ENCODE measurements at regions not wholly inside any gene's neighbourhood (a gene's known extent, or its start where the extent isn't known, plus 50 kb on each side); places are given as distances from the start of the nearest gene placed in this dataset.

GRCh38 chr6:116982401-116982800, 105.4 kb downstream of the RFX6 start:
- no peak for DNase-seq
- Mint-ChIP-seq H3K27me3 (peaks cover 0 to 1% of the 10 kb centered on the region in 2 donors), H3K4me3 (no peak overlapping the region), H3K27ac (no peak overlapping the region), H3K36me3 (no peaks in the 10 kb centered on the region), H3K4me1 (peaks cover 0 to 1% (median 0%) of the 10 kb centered on the region in 4 donors), H3K9me3 (peaks cover 2 to 12% (median 5%) of the 10 kb centered on the region in 8 donors)
- POLR2A ChIA-PET (ENCODE audit: partially characterized antibody) = no interaction called here
- CTCF ChIA-PET (ENCODE audit: partially characterized antibody) = no interaction called here
- intact Hi-C loops (cut with micrococcal nuclease) = no loop called here
- Histone ChIP-seq H3K4me3 (ENCODE audit: low read length in 2 of 2) (no peak overlapping the region), H3K27me3 (ENCODE audit: insufficient read depth, low read length) (no peaks in the 10 kb centered on the region), H3K9me3 (ENCODE audit: control insufficient read depth in 1 of 2, low read length in 2 of 2) (no peaks in the 10 kb centered on the region), H3K27ac (ENCODE audit: low read depth, low read length) (no peak overlapping the region), H3K4me1 (ENCODE audit: insufficient read depth, low read length) (no peaks in the 10 kb centered on the region), H3K36me3 (ENCODE audit: insufficient read depth, low read length) (no peaks in the 10 kb centered on the region)

- Histone ChIP-seq H3K4me3 (ENCODE audit: low read length in 2 of 2) (no peak overlapping the region), H3K27ac (ENCODE audit: low read depth, low read length) (no peak overlapping the region), H3K36me3 (ENCODE audit: insufficient read depth, low read length) (no peaks in the 10 kb centered on the region), H3K4me1 (ENCODE audit: insufficient read depth, low read length) (no peaks in the 10 kb centered on the region), H3K9me3 (ENCODE audit: control insufficient read depth in 1 of 2, low read length in 2 of 2) (no peaks in the 10 kb centered on the region), H3K27me3 (ENCODE audit: insufficient read depth, low read length) (no peaks in the 10 kb centered on the region)
- DNase-seq = no peak
- Mint-ChIP-seq H3K9me3 (peaks cover 2 to 12% (median 5%) of the 10 kb centered on the region in 8 donors), H3K36me3 (no peaks in the 10 kb centered on the region), H3K27ac (no peak overlapping the region), H3K4me1 (peaks cover 0 to 1% (median 0%) of the 10 kb centered on the region in 4 donors), H3K27me3 (peaks cover 0 to 1% of the 10 kb centered on the region in 2 donors), H3K4me3 (no peak overlapping the region)
- ChIA-PET CTCF (ENCODE audit: partially characterized antibody) (no interaction called here), POLR2A (ENCODE audit: partially characterized antibody) (no interaction called here)
- intact Hi-C loops (cut with micrococcal nuclease) = no loop called here
Observed at GRCh38 chr6:116983375-116983774, 106.3 kb downstream of the RFX6 start.

GRCh38 chr6:116986819-116987218, 109.8 kb downstream of the RFX6 start:
- intact Hi-C loops (cut with micrococcal nuclease) = no loop called here
- no peaks in the 10 kb centered on the region for H3K36me3 Mint-ChIP-seq
- no peaks in the 10 kb centered on the region for H3K9me3 ChIP-seq (ENCODE audit: control insufficient read depth in 1 of 2, low read length in 2 of 2)
- peaks cover 2 to 12% (median 5%) of the 10 kb centered on the region in 8 donors for H3K9me3 Mint-ChIP-seq
- H3K36me3 ChIP-seq (ENCODE audit: insufficient read depth, low read length) = no peaks in the 10 kb centered on the region
- no peak for DNase-seq
- no peaks in the 10 kb centered on the region for H3K4me1 Mint-ChIP-seq
- no peak overlapping the region for H3K4me3 Mint-ChIP-seq
- CTCF ChIA-PET (ENCODE audit: partially characterized antibody) = no interaction called here
- H3K27me3 ChIP-seq (ENCODE audit: insufficient read depth, low read length) = no peaks in the 10 kb centered on the region
- H3K27ac ChIP-seq (ENCODE audit: low read depth, low read length) = no peak overlapping the region
- H3K4me3 ChIP-seq (ENCODE audit: low read length in 2 of 2) = no peak overlapping the region
- POLR2A ChIA-PET (ENCODE audit: partially characterized antibody) = no interaction called here
- no peak overlapping the region for H3K27ac Mint-ChIP-seq
- no peaks in the 10 kb centered on the region for H3K27me3 Mint-ChIP-seq
- no peaks in the 10 kb centered on the region for H3K4me1 ChIP-seq (ENCODE audit: insufficient read depth, low read length)

- POLR2A ChIA-PET (ENCODE audit: partially characterized antibody) = no interaction called here
- H3K9me3 ChIP-seq (ENCODE audit: control insufficient read depth in 1 of 2, low read length in 2 of 2) = no peaks in the 10 kb centered on the region
- Mint-ChIP-seq H3K27ac (no peak overlapping the region), H3K4me1 (no peaks in the 10 kb centered on the region), H3K27me3 (no peaks in the 10 kb centered on the region), H3K9me3 (peaks cover 0 to 1% (median 0%) of the 10 kb centered on the region in 8 donors), H3K4me3 (no peak overlapping the region), H3K36me3 (no peaks in the 10 kb centered on the region)
- intact Hi-C loops (cut with micrococcal nuclease) = no loop called here
- no peak for DNase-seq
- CTCF ChIA-PET (ENCODE audit: partially characterized antibody) = no interaction called here
- H3K4me3 ChIP-seq (ENCODE audit: low read length in 2 of 2) = no peak overlapping the region
- no peak overlapping the region for H3K27ac ChIP-seq (ENCODE audit: low read depth, low read length)
- H3K27me3 ChIP-seq (ENCODE audit: insufficient read depth, low read length) = no peaks in the 10 kb centered on the region
- no peaks in the 10 kb centered on the region for H3K4me1 ChIP-seq (ENCODE audit: insufficient read depth, low read length)
- no peaks in the 10 kb centered on the region for H3K36me3 ChIP-seq (ENCODE audit: insufficient read depth, low read length)
Observed at GRCh38 chr6:116990679-116991078, 113.6 kb downstream of the RFX6 start.

DNA sequence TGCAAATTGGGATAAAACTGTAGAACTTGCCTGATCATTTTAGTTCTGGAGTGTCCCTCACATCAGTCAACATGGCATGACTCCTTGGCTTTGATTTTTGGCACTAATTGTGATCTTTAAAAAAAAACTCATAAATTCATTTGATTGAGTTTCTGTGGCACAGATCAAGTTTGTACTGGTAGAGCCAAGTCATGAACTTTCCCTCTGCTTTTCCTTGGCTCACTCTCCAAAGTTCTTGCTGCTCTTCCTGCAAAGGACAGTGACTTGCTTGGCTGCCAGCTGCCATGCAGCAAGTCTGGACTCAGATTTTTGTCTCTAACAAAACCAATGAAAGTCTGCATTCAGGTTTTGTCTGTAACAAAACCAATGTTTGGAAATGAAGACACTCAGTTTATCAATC, 115.5 kb downstream of the RFX6 start:
- H3K4me1 Mint-ChIP-seq = no peaks in the 10 kb centered on the region
- no peaks in the 10 kb centered on the region for H3K27me3 Mint-ChIP-seq
- no peak overlapping the region for H3K27ac Mint-ChIP-seq
- no peak for DNase-seq
- no peaks in the 10 kb centered on the region for H3K9me3 ChIP-seq (ENCODE audit: control insufficient read depth in 1 of 2, low read length in 2 of 2)
- H3K4me3 ChIP-seq (ENCODE audit: low read length in 2 of 2) = no peak overlapping the region
- H3K4me3 Mint-ChIP-seq = no peak overlapping the region
- H3K9me3 Mint-ChIP-seq = no peaks in the 10 kb centered on the region
- no peaks in the 10 kb centered on the region for H3K36me3 Mint-ChIP-seq
- no peaks in the 10 kb centered on the region for H3K27me3 ChIP-seq (ENCODE audit: insufficient read depth, low read length)
- no peak overlapping the region for H3K27ac ChIP-seq (ENCODE audit: low read depth, low read length)
- POLR2A ChIA-PET (ENCODE audit: partially characterized antibody) = no interaction called here
- no peaks in the 10 kb centered on the region for H3K4me1 ChIP-seq (ENCODE audit: insufficient read depth, low read length)
- CTCF ChIA-PET (ENCODE audit: partially characterized antibody) = no interaction called here
- H3K36me3 ChIP-seq (ENCODE audit: insufficient read depth, low read length) = no peaks in the 10 kb centered on the region
- intact Hi-C loops (cut with micrococcal nuclease) = no loop called here

GRCh38 chr6:116994447-116994846, 117.4 kb downstream of the RFX6 start:
- Histone ChIP-seq H3K4me3 (ENCODE audit: low read length in 2 of 2) (no peak overlapping the region), H3K4me1 (ENCODE audit: insufficient read depth, low read length) (no peaks in the 10 kb centered on the region), H3K27ac (ENCODE audit: low read depth, low read length) (no peak overlapping the region), H3K9me3 (ENCODE audit: control insufficient read depth in 1 of 2, low read length in 2 of 2) (no peaks in the 10 kb centered on the region), H3K27me3 (ENCODE audit: insufficient read depth, low read length) (no peaks in the 10 kb centered on the region), H3K36me3 (ENCODE audit: insufficient read depth, low read length) (no peaks in the 10 kb centered on the region)
- no peaks in the 10 kb centered on the region for H3K4me1 Mint-ChIP-seq
- no peaks in the 10 kb centered on the region for H3K27me3 Mint-ChIP-seq
- no peak overlapping the region for H3K4me3 Mint-ChIP-seq
- H3K9me3 Mint-ChIP-seq = no peaks in the 10 kb centered on the region
- intact Hi-C loops (cut with micrococcal nuclease) = no loop called here
- DNase-seq = no peak
- no peaks in the 10 kb centered on the region for H3K36me3 Mint-ChIP-seq
- ChIA-PET CTCF (ENCODE audit: partially characterized antibody) (no interaction called here), POLR2A (ENCODE audit: partially characterized antibody) (no interaction called here)
- H3K27ac Mint-ChIP-seq = no peak overlapping the region

- H3K4me1 Mint-ChIP-seq = no peaks in the 10 kb centered on the region
- no peaks in the 10 kb centered on the region for H3K4me1 ChIP-seq (ENCODE audit: insufficient read depth, low read length)
- no peak for DNase-seq
- no peaks in the 10 kb centered on the region for H3K27me3 Mint-ChIP-seq
- intact Hi-C loops (cut with micrococcal nuclease) = no loop called here
- no peaks in the 10 kb centered on the region for H3K9me3 Mint-ChIP-seq
- H3K27ac Mint-ChIP-seq = no peak overlapping the region
- no peak overlapping the region for H3K4me3 ChIP-seq (ENCODE audit: low read length in 2 of 2)
- no peak overlapping the region for H3K4me3 Mint-ChIP-seq
- ChIA-PET CTCF (ENCODE audit: partially characterized antibody) (no interaction called here), POLR2A (ENCODE audit: partially characterized antibody) (no interaction called here)
- H3K27me3 ChIP-seq (ENCODE audit: insufficient read depth, low read length) = no peaks in the 10 kb centered on the region
- no peaks in the 10 kb centered on the region for H3K36me3 ChIP-seq (ENCODE audit: insufficient read depth, low read length)
- no peaks in the 10 kb centered on the region for H3K9me3 ChIP-seq (ENCODE audit: control insufficient read depth in 1 of 2, low read length in 2 of 2)
- no peaks in the 10 kb centered on the region for H3K36me3 Mint-ChIP-seq
- no peak overlapping the region for H3K27ac ChIP-seq (ENCODE audit: low read depth, low read length)
Observed at GRCh38 chr6:116996842-116997241, 119.8 kb downstream of the RFX6 start.

- intact Hi-C loops (cut with micrococcal nuclease) = no loop called here
- Mint-ChIP-seq H3K4me3 (no peak overlapping the region), H3K9me3 (peaks cover 0 to 2% (median 0%) of the 10 kb centered on the region in 8 donors), H3K27ac (no peak overlapping the region), H3K36me3 (no peaks in the 10 kb centered on the region), H3K27me3 (no peaks in the 10 kb centered on the region), H3K4me1 (no peaks in the 10 kb centered on the region)
- Histone ChIP-seq H3K4me3 (ENCODE audit: low read length in 2 of 2) (no peak overlapping the region), H3K4me1 (ENCODE audit: insufficient read depth, low read length) (no peaks in the 10 kb centered on the region), H3K27ac (ENCODE audit: low read depth, low read length) (no peak overlapping the region), H3K27me3 (ENCODE audit: insufficient read depth, low read length) (no peaks in the 10 kb centered on the region), H3K9me3 (ENCODE audit: control insufficient read depth in 1 of 2, low read length in 2 of 2) (no peaks in the 10 kb centered on the region), H3K36me3 (ENCODE audit: insufficient read depth, low read length) (no peaks in the 10 kb centered on the region)
- DNase-seq = no peak
- CTCF ChIA-PET (ENCODE audit: partially characterized antibody) = no interaction called here
- POLR2A ChIA-PET (ENCODE audit: partially characterized antibody) = no interaction called here
Observed at GRCh38 chr6:116997496-116997895, 120.5 kb downstream of the RFX6 start.

Data from CD4-positive, alpha-beta memory T cell (primary cell).